Cortex of kidney (tissue), 1 donor: ENCODE measurements at regions not wholly inside any gene's neighbourhood (a gene's known extent, or its start where the extent isn't known, plus 50 kb on each side); places are given as distances from the start of the nearest gene placed in this dataset.
"Not testable (repeated sequence)": the region's sequence is repeated elsewhere in the genome, so short reads cannot be mapped to it uniquely, and the experiment has no call there.

Experiments
- DNase-seq: peaks from one replicate; lab custom pipeline; 2025; lab: John Stamatoyannopoulos, UW

DNA sequence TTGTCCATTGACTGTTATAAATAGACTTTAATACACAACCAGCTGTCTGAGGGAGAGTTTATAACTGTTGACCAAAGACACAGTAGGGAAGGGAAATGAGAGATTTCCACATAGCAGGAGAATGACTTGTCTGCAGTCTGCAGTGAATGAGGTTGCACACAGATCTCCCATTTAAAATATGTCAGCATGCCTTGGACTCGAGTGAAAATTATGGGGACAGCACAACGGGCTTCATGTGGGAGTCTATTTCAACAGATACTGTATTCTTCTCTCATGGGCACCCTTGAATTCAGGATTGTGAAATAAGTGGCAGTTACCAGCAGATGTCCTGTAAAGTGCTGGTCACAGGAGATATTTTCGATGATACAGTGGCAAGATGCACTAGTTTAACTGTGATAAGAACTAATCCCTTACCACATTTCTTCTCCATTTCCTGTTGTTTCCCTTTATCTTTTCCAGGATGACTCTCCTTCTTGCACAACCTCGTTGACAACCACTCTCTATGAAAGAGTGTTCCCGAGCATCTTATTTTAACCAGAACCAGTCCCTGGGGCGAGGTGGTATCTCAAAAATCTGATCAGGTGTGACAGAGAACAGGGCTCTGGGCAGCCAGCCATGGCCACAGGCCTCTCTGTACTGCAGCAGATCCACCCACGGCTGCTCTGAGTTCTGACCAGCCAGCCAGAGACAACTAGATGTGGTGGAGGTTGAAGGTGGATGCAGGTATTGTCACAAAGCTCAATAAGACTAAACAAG, 51.5 kb upstream of the MAP3K1 start:
- DNase-seq: no peak

- no peak for DNase-seq
Measured at GRCh38 chr5:56763182-56763581, 52.2 kb upstream of the MAP3K1 start.

DNA sequence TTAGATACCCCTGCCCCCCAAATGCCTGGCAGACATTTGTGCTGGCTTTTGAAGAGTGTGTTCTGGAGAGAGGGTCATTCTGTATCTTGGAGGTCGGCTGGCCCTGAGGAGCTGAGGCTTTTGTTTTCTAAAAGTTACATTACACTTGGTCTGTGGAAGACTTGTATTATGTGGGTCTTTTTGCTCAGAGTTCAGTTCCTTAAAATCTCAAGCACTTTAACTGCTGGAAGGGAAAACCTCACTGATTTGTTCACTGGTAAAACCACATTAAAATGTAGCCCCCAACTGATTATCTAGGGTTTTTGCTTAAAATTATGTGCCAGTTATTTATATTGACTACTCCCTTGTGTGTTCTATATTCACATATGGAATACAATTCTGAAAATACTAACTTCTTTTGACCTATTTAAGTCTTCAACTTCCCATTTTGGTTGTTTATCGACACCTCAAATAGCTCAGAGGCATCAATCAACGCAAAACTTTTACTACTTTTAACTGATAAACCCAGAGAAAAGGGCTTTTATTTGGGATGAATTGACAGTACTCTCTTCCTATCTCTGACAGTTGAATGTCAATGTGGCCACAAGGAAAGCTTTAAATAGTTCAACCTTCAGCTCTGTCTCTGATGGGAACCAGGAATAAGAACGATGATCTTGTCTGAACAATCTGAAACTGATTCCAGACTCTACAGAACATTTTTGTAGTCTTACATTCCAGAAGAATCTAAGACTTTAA, 54.0 kb upstream of the MAP3K1 start:
- DNase-seq: no peak

DNA sequence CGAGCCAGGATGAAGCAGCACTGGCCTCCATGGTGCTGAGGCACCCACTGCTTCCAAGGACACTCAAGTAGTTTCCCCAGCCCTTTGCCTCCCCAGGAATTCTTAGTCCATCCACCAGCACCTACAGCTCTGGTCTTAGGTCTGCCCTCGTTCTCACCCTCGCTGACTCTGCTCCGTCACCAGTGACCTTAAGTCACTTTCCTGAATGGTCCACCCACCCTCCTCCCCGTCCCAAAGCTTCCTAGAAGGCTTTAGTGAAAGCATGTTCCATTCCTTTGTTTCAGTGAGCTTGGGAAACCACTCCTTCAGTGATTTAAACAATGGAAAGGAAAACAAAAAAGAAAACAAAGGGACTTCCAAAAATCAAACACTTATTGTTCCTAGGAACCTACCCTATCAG, 54.6 kb upstream of the MAP3K1 start:
- no peak for DNase-seq

GRCh38 chr5:56759521-56760216, 55.7 kb upstream of the MAP3K1 start:
- DNase-seq: no peak

DNA sequence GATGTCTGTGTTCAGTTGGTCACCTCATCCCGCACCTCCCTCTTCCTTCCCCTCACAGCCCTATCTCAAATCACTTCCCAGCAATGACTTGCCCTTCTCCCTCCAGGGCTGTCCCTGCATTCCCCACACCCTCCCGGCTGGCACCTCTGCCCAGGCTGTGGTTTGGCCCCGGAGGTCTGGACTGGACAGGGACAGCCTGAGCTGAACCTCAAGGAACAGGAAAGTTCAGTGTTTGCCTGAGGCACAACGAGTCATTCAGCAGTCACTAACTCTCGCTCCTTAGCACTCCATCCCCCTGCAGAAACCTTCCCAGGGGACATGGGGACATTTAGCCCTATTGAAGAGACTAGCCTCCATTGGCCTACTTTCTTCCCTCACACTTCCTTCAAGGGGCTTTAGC, 58.3 kb upstream of the MAP3K1 start:
- no peak for DNase-seq

- DNase-seq: no peak
Measured at GRCh38 chr5:56755036-56755555, 60.3 kb upstream of the MAP3K1 start.

GRCh38 chr5:56753588-56753987, 61.8 kb upstream of the MAP3K1 start:
- DNase-seq: not testable (repeated sequence)

- no peak for DNase-seq
Measured at GRCh38 chr5:56751572-56752313, 63.6 kb upstream of the MAP3K1 start.

- no peak for DNase-seq
Measured at GRCh38 chr5:56749842-56750241, 65.5 kb upstream of the MAP3K1 start.

- DNase-seq: no peak
Measured at GRCh38 chr5:56746553-56747339, 68.6 kb upstream of the MAP3K1 start.

GRCh38 chr5:56745864-56746263, 69.5 kb upstream of the MAP3K1 start:
- no peak for DNase-seq

DNA sequence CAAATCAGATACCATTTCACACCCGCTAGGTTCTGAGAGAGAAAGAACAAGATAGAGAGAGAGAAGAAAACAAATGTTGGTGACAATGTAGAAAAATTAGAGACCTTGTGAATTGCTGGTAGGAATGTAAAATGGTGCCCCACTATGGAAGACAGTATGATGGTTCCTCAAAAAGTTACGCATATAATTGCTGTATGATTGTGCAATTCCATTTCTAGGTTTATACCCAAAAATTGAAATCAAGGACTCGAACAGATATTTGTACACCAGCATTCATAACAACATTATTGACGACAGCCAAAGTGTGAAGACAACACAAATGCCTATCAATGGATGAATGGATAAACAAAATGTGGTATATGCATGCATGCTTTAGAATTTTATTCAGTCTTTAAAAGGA, 74.5 kb upstream of the MAP3K1 start:
- DNase-seq: no peak

GRCh38 chr5:56739990-56740389, 75.4 kb upstream of the MAP3K1 start:
- DNase-seq: no peak

DNA sequence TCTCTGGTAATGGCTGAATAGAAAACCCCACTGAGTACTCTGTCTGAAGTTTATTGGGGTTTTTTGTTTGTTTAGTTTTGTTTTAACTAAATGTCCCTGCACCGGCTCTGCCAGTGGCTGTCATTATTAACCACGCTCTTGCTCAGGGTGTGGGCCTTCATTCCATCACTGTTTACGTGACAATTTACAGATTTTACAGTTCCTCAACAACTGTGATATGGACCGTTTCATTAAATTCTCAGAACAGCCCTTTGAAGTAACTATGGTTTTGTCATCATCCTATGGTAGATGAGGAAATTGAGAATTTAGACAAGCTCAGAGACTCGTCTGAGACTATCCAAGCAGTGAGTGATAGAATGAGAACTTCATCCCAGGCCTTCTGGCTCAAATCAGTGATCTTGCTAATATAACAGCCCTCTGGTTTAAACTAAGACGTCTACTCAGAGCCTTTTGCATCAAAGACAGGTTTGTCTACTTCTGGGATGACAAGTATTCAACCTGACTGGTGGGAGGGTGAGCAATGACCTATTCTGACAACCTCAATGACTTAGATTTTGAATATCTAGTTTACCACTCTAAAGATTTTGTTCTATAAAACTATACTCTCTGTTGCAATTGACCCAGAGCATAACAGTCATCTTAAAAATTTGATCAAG, 77.3 kb upstream of the MAP3K1 start:
- DNase-seq: no peak

- DNase-seq: no peak
Measured at GRCh38 chr5:56737002-56737621, 78.2 kb upstream of the MAP3K1 start.

GRCh38 chr5:56735849-56736641, 79.3 kb upstream of the MAP3K1 start:
- DNase-seq: no peak

GRCh38 chr5:56734091-56734694, 81.2 kb upstream of the MAP3K1 start:
- DNase-seq: no peak

DNA sequence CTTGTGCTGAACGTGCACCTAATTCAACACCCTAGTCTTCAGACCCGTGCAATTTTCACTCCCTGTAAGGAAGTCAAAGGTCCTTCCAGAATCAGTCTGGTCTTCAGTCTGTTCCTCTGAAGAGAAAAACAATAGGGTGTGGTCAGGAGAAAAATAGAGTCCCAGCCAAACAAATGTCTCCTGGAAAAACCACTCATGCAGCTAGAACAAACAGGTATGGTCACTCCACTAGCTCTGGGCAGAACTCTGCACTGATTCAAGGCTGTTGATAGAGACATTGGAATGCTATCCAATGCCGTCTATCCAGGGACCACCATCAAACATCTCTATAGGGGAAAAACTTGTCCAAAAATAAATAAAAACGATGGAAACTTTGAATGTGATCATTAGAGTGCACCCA, 81.8 kb upstream of the MAP3K1 start:
- no peak for DNase-seq
